K562 (cell line): ENCODE measurements at regions not wholly inside any gene's neighbourhood (a gene's known extent, or its start where the extent isn't known, plus 50 kb on each side); places are given as distances from the start of the nearest gene placed in this dataset.

Experiments
- BACH1 ChIP-seq: fragments of 200-800 bp; sonication (Bioruptor generic); IDR thresholded peaks from 2 replicates; pipeline ENCODE4 v1.6.1; 2016; ENCODE audit warnings: missing genetic modification characterization, missing compliant biosample characterization
- CEBPB ChIP-seq: fragments of 450-650 bp; IDR thresholded peaks from 2 replicates; pipeline ENCODE4 v1.6.1; 2016; ENCODE audit warnings: missing genetic modification characterization, missing compliant biosample characterization
- FOXA1 ChIP-seq: fragments of 450-650 bp; IDR thresholded peaks from 2 replicates; pipeline ENCODE4 v1.6.1; 2016; ENCODE audit warnings: mild to moderate bottlenecking, borderline replicate concordance
- NFIC ChIP-seq: fragments of 450-650 bp; IDR thresholded peaks from 2 replicates; pipeline ENCODE4 v1.6.1; 2017; ENCODE audit warnings: mild to moderate bottlenecking, inconsistent platforms
- SRSF1 ChIP-seq: fragments of 200-400 bp; formaldehyde crosslinking; IDR thresholded peaks from 2 replicates; pipeline ENCODE4 v1.6.1; 2017; ENCODE audit warnings: mild to moderate bottlenecking, low read depth, low read length, moderate library complexity
- ZNF830 ChIP-seq: fragments of 250-450 bp; sonication (Bioruptor Pico); IDR thresholded peaks from 2 replicates; pipeline ENCODE4 v1.5.0; 2021; ENCODE audit warnings: mild to moderate bottlenecking
- TF ChIP-seq, protein P1 (sequence below): fragments of 450-650 bp; IDR thresholded peaks from 2 replicates; pipeline ENCODE4 v1.6.1; 2017; ENCODE audit warnings: antibody characterized with exemption, mild to moderate bottlenecking
- TF ChIP-seq, protein P2 (sequence below), 2 experiments: fragments of 450-650 bp in 1 of 2; sonication (generic) in 1 of 2; formaldehyde crosslinking in 1 of 2; IDR thresholded peaks; 2 replicates each; pipeline versions ENCODE4 v1.7.1 to v1.9.0; 2016 to 2022; ENCODE audit warnings: inconsistent platforms in 1 of 2, mild to moderate bottlenecking in 1 of 2, missing genetic modification reagents in 1 of 2

GRCh38 chr10:78231939-78232338, 198.3 kb downstream of the RPS24 start:
- TF ChIP-seq BACH1 (tag), result no peak
- no peak for TF ChIP-seq NFIC
- no peak for TF ChIP-seq ZNF830 (CRISPR knock-in tag)
- TF ChIP-seq, protein P1, sequence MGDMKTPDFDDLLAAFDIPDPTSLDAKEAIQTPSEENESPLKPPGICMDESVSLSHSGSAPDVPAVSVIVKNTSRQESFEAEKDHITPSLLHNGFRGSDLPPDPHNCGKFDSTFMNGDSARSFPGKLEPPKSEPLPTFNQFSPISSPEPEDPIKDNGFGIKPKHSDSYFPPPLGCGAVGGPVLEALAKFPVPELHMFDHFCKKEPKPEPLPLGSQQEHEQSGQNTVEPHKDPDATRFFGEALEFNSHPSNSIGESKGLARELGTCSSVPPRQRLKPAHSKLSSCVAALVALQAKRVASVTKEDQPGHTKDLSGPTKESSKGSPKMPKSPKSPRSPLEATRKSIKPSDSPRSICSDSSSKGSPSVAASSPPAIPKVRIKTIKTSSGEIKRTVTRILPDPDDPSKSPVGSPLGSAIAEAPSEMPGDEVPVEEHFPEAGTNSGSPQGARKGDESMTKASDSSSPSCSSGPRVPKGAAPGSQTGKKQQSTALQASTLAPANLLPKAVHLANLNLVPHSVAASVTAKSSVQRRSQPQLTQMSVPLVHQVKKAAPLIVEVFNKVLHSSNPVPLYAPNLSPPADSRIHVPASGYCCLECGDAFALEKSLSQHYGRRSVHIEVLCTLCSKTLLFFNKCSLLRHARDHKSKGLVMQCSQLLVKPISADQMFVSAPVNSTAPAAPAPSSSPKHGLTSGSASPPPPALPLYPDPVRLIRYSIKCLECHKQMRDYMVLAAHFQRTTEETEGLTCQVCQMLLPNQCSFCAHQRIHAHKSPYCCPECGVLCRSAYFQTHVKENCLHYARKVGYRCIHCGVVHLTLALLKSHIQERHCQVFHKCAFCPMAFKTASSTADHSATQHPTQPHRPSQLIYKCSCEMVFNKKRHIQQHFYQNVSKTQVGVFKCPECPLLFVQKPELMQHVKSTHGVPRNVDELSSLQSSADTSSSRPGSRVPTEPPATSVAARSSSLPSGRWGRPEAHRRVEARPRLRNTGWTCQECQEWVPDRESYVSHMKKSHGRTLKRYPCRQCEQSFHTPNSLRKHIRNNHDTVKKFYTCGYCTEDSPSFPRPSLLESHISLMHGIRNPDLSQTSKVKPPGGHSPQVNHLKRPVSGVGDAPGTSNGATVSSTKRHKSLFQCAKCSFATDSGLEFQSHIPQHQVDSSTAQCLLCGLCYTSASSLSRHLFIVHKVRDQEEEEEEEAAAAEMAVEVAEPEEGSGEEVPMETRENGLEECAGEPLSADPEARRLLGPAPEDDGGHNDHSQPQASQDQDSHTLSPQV, result no peak
- TF ChIP-seq, protein P2, sequence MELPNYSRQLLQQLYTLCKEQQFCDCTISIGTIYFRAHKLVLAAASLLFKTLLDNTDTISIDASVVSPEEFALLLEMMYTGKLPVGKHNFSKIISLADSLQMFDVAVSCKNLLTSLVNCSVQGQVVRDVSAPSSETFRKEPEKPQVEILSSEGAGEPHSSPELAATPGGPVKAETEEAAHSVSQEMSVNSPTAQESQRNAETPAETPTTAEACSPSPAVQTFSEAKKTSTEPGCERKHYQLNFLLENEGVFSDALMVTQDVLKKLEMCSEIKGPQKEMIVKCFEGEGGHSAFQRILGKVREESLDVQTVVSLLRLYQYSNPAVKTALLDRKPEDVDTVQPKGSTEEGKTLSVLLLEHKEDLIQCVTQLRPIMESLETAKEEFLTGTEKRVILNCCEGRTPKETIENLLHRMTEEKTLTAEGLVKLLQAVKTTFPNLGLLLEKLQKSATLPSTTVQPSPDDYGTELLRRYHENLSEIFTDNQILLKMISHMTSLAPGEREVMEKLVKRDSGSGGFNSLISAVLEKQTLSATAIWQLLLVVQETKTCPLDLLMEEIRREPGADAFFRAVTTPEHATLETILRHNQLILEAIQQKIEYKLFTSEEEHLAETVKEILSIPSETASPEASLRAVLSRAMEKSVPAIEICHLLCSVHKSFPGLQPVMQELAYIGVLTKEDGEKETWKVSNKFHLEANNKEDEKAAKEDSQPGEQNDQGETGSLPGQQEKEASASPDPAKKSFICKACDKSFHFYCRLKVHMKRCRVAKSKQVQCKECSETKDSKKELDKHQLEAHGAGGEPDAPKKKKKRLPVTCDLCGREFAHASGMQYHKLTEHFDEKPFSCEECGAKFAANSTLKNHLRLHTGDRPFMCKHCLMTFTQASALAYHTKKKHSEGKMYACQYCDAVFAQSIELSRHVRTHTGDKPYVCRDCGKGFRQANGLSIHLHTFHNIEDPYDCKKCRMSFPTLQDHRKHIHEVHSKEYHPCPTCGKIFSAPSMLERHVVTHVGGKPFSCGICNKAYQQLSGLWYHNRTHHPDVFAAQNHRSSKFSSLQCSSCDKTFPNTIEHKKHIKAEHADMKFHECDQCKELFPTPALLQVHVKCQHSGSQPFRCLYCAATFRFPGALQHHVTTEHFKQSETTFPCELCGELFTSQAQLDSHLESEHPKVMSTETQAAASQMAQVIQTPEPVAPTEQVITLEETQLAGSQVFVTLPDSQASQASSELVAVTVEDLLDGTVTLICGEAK (IDR thresholded peaks at IDR 0.05), result no peak
- TF ChIP-seq, protein P2 (CRISPR knock-in tag; IDR thresholded peaks at IDR 0.05), result no peak
- no peak for TF ChIP-seq FOXA1
- no peak for TF ChIP-seq CEBPB (tag)
- no peak for TF ChIP-seq SRSF1
